GM19463 (cell line): ENCODE measurements at regions not wholly inside any gene's neighbourhood (a gene's known extent, or its start where the extent isn't known, plus 50 kb on each side); places are given as distances from the start of the nearest gene placed in this dataset.
"Not testable (repeated sequence)": the region's sequence is repeated elsewhere in the genome, so short reads cannot be mapped to it uniquely, and the experiment has no call there.

Experiments
- ATAC-seq: cut with Tn5 transposase; IDR thresholded peaks from one replicate; pipeline ENCODE4 v1.9.1; 2021; ENCODE audit warnings: mild to moderate bottlenecking, moderate library complexity; ENCODE audit not compliant: unreplicated experiment

DNA sequence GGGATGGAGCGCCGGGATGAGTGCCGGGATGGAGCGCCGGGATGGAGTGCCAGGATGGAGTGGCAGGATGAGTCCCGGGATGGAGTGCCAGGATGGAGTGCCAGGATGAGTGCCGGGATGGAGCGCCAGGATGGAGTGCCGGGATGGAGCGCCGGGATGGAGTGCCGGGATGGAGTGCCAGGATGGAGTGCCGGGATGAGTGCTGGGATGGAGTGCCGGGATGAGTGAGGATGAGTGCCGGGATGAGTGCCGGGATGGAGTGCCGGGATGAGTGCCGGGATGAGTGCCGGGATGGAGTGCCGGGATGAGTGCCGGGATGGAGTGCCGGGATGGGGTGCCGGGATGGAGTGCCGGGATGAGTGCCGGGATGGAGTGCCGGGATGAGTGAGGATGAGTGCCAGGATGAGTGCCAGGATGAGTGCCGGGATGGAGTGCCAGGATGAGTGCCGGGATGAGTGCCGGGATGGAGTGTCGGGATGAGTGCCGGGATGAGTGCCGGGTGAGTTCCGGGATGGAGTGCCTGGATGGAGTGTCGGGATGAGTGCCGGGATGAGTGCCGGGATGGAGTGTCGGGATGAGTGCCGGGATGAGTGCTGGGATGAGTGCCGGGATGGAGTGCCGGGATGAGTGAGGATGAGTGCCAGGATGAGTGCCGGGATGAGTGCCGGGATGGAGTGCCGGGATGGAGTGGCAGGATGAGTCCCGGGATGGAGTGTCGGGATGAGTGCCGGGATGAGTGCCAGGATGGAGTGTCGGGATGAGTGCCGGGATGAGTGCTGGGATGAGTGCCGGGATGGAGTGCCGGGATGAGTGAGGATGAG, 52.9 kb upstream of the HELT start:
- not testable (repeated sequence) for ATAC-seq

DNA sequence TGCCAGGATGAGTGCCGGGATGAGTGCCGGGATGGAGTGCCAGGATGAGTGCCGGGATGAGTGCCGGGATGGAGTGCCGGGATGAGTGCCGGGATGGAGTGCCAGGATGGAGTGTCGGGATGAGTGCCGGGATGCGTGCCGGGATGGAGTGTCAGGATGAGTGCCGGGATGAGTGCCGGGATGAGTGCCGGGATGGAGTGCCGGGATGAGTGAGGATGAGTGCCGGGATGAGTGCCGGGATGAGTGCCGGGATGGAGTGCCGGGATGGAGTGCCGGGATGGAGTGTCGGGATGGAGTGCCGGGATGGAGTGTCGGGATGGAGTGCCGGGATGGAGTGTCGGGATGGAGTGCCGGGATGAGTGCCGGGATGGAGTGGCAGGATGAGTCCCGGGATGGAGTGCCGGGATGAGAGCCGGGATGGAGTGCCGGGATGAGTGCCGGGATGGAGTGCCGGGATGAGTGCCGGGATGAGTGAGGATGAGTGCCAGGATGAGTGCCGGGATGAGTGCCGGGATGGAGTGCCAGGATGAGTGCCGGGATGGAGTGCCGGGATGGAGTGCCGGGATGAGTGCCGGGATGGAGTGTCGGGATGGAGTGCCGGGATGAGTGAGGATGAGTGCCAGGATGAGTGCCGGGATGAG, 52.1 kb upstream of the HELT start:
- ATAC-seq: not testable (repeated sequence)

DNA sequence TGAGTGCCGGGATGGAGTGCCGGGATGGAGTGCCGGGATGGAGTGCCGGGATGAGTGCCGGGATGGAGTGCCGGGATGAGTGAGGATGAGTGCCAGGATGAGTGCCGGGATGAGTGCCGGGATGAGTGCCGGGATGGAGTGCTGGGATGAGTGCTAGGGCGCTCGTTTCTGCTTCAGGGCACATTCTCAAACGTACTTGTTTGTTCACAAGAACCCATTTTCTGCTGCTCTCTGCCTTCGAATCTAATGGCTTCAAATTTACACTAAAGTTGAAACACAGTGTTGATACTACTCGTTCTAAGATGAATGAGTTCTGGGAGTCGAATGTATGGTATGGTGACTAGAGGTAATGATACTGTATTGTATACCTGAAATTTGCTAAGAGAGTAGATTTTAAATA, 50.6 kb upstream of the HELT start:
- ATAC-seq: not testable (repeated sequence)

DNA sequence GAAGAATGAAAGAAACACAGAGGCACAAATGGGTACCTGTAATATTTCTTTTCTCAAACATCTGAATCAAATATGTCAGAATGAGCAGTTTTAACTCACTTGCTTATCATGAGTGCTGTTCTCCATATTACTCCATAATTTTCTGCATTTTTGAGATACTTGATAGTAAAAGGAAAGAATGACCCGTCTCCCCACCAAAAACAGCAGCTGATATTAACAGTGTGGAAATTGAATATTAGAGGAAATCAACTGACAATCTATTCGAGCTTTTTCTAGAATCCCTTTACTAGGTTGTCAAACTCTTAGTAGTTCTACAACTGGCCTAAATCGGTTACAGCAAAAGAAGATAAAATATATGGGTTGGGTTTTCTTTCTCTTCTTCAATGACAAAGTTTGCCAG, 49.9 kb upstream of the HELT start:
- no peak for ATAC-seq
